Endothelial cell of umbilical vein (primary cell): ENCODE measurements at regions not wholly inside any gene's neighbourhood (a gene's known extent, or its start where the extent isn't known, plus 50 kb on each side); places are given as distances from the start of the nearest gene placed in this dataset. TPM values are rescaled to one million over a fixed set of nuclear protein-coding genes. Genes with fewer than 3 reads are reported as not detected.

ENCODE experiments used
- BruUV-seq: library from RNA; stranded (reverse); fragments of 400-500 nt; replicated peaks from 2 replicates; lab custom pipeline; 2021; lab: Mats Ljungman, UMichigan
- CTCF ChIA-PET: fragments of 300-600, 350-600 bp; sonication (Branson Sonifier 250); formaldehyde crosslinking; loops from one replicate; lab custom pipeline; 2021; ENCODE audit warnings: antibody characterized with exemption, inconsistent platforms; lab: Charles Lee
- POLR2A ChIA-PET: fragments of 300-600, 350-600 bp; sonication (Branson Sonifier 250); formaldehyde crosslinking; loops from one replicate; lab custom pipeline; 2021; ENCODE audit warnings: antibody characterized with exemption, inconsistent platforms; lab: Charles Lee
- DNase-seq: peaks from one replicate; pipeline ENCODE4 v3.0.0-alpha.2; 2011; ENCODE audit warnings: low read depth, low spot score
- FAIRE-seq: peaks from 2 replicates; lab custom pipeline; 2011; peaks lifted over from hg19 to GRCh38; lab: Jason Lieb, UNC
- H2AFZ ChIP-seq: 2 replicates; pipeline ENCODE4 v1.6.0; 2012; ENCODE audit warnings: low read depth, low read length, control low read depth, inconsistent platforms
- H3K27ac ChIP-seq: 2 replicates; pipeline ENCODE4 v1.5.1; 2011; ENCODE audit warnings: low read depth, mild to moderate bottlenecking, control low read depth, low read length, moderate library complexity; ENCODE audit not compliant: insufficient read depth
- H3K27me3 ChIP-seq, 2 experiments: 2 replicates each; pipeline versions ENCODE4 v1.6.0 to v1.6.1; 2011; ENCODE audit warnings: low read length in 2 of 2, mixed read lengths in 1 of 2; ENCODE audit not compliant: control insufficient read depth in 2 of 2, insufficient read depth in 2 of 2
- H3K36me3 ChIP-seq, 2 experiments: 2 replicates in 1 of 2; 3 replicates in 1 of 2; pipeline ENCODE4 v1.5.1; 2011; ENCODE audit warnings: low read length in 2 of 2, mild to moderate bottlenecking in 1 of 2, moderate library complexity in 1 of 2; ENCODE audit not compliant: control insufficient read depth in 2 of 2, insufficient read depth in 2 of 2; ENCODE audit errors: extremely low read depth in 1 of 2
- H3K4me1 ChIP-seq: 3 replicates; pipeline ENCODE4 v1.5.1; 2011; ENCODE audit warnings: mild to moderate bottlenecking, low read length; ENCODE audit not compliant: control insufficient read depth, insufficient read depth; ENCODE audit errors: extremely low read depth
- H3K4me2 ChIP-seq: 2 replicates; pipeline ENCODE4 v1.6.1; 2011; ENCODE audit warnings: low read length, control low read depth, mixed read lengths; ENCODE audit not compliant: insufficient read depth
- H3K4me3 ChIP-seq, 3 experiments: fragments of 200-600 bp in 1 of 3; sonication (generic), shearing (Covaris generic) in 1 of 3; replicated peaks in 1 of 3; 2 replicates each; pipeline ENCODE4 v1.5.1; 2011 to 2016; ENCODE audit warnings: control low read depth in 3 of 3, low read length in 3 of 3, mild to moderate bottlenecking in 2 of 3, inconsistent platforms in 1 of 3, low read depth in 1 of 3, moderate library complexity in 1 of 3; ENCODE audit not compliant: insufficient read depth in 1 of 3
- H3K79me2 ChIP-seq: 2 replicates; pipeline ENCODE4 v1.6.0; 2012; ENCODE audit warnings: low read length, inconsistent platforms; ENCODE audit not compliant: control insufficient read depth, insufficient read depth
- H3K9ac ChIP-seq: replicated peaks from 2 replicates; pipeline ENCODE3; 2011; ENCODE audit warnings: low read length, control low read depth; ENCODE audit not compliant: insufficient read depth; ENCODE audit errors: extremely low read depth
- H3K9me1 ChIP-seq: replicated peaks from 3 replicates; pipeline ENCODE4 v1.6.0; 2011; ENCODE audit warnings: mild to moderate bottlenecking, low read length; ENCODE audit not compliant: control insufficient read depth, insufficient read depth; ENCODE audit errors: extremely low read depth
- H3K9me3 ChIP-seq: replicated peaks from 2 replicates; pipeline ENCODE4 v1.5.1; 2012; ENCODE audit warnings: low read length, inconsistent platforms; ENCODE audit not compliant: control insufficient read depth, insufficient read depth
- H4K20me1 ChIP-seq: replicated peaks from 2 replicates; pipeline ENCODE3; 2011; ENCODE audit warnings: mild to moderate bottlenecking, low read length; ENCODE audit not compliant: control insufficient read depth, insufficient read depth; ENCODE audit errors: extremely low read depth
- CTCF ChIP-seq, 2 donors: IDR thresholded peaks; 1 replicate in 1 of 2; 2 replicates in 1 of 2; pipeline ENCODE4 v1.5.1; 2011; ENCODE audit warnings: low read length in 2 of 2, mild to moderate bottlenecking in 2 of 2, moderate library complexity in 2 of 2, control low read depth in 1 of 2, inconsistent platforms in 1 of 2, low read depth in 1 of 2; ENCODE audit not compliant: insufficient read depth in 1 of 2; ENCODE audit errors: extremely low read depth in 1 of 2
- EZH2 ChIP-seq: IDR thresholded peaks from 2 replicates; pipeline ENCODE4 v1.6.1; 2012; ENCODE audit warnings: borderline replicate concordance, low read depth, mild to moderate bottlenecking, moderate library complexity, low read length, inconsistent platforms; ENCODE audit not compliant: severe bottlenecking
- FOS ChIP-seq: IDR thresholded peaks from 2 replicates; pipeline ENCODE4 v1.6.1; 2011; ENCODE audit warnings: mild to moderate bottlenecking, low read length, moderate library complexity, borderline replicate concordance; ENCODE audit not compliant: insufficient read depth
- GATA2 ChIP-seq: IDR thresholded peaks from 2 replicates; pipeline ENCODE4 v1.7.0; 2011; ENCODE audit warnings: low read depth, mild to moderate bottlenecking, moderate library complexity, mixed read lengths, low read length; ENCODE audit not compliant: insufficient read length, insufficient read depth
- JUN ChIP-seq: IDR thresholded peaks from 2 replicates; pipeline ENCODE4 v1.6.1; 2011; ENCODE audit warnings: borderline replicate concordance, low read depth; ENCODE audit not compliant: insufficient read length, insufficient read depth
- MAX ChIP-seq: IDR thresholded peaks from 2 replicates; pipeline ENCODE4 v1.6.1; 2011; ENCODE audit not compliant: insufficient read depth, insufficient read length
- MYC ChIP-seq: IDR thresholded peaks from one replicate; pipeline ENCODE4 v1.6.1; 2011; ENCODE audit warnings: mild to moderate bottlenecking, low read depth, low read length
- POLR2A ChIP-seq: IDR thresholded peaks from 2 replicates; pipeline ENCODE4 v1.6.1; 2012; ENCODE audit warnings: low read depth, mild to moderate bottlenecking, control low read depth, low read length
- POLR2AphosphoS5 ChIP-seq: IDR thresholded peaks from 2 replicates; pipeline ENCODE4 v1.6.1; 2012; ENCODE audit warnings: low read depth, mild to moderate bottlenecking, control low read depth, low read length, moderate library complexity; ENCODE audit not compliant: insufficient read depth
- dilution Hi-C: fragments of 300-500 bp; cut with MboI; formaldehyde crosslinking; loops from one replicate; pipeline ENCODE4 v1.15.0; 2019; ENCODE audit warnings: low sequenced_read_pairs; ENCODE audit not compliant: extremely low pct_ligation_motif_present
- intact Hi-C: fragments of 100-400 bp; cut with micrococcal nuclease; formaldehyde crosslinking; loops from one replicate; pipeline ENCODE4 v1.10.0; 2022
- small RNA-seq: library from RNA; depleted of rRNA; stranded (forward); fragments of <200 nt; gene quantifications from one replicate; pipeline ENCODE3, GENCODE V24; 2012; ENCODE audit warnings: low replicate concordance, low read depth; ENCODE audit not compliant: insufficient read depth, insufficient read length

DNA sequence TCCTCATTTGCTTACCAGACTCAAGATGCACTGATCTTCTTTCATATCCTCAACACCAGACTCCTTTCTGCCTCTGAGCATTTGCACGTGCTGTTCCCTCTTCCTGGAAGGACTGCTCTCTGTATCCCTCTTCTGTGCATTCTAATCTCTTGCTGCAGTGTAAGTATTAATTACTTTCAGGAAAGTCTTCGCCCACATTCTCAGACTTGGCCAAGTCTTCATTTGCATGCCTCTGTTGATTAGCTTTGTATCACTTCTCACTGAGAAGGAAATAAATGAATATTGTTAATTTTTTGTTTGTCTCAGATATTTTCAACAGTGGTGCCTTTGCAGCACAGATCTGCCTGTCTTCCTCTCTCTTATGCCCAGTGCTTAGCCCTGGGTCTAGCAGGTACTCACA is 50.3 kb upstream of the RAB3GAP2 start:
- Histone ChIP-seq H4K20me1 (no peaks in the 10 kb centered on the region), H3K9me3 (no peaks in the 10 kb centered on the region), H3K4me2 (no peak overlapping the region), H3K4me1 (no peaks in the 10 kb centered on the region), H3K79me2 (no peaks in the 10 kb centered on the region), H3K27me3 (no peaks in the 10 kb centered on the region), H3K9me1 (no peaks in the 10 kb centered on the region), H3K4me3 (no peak overlapping the region), H3K36me3 (no peaks in the 10 kb centered on the region), H3K27ac (no peak overlapping the region), H3K9ac (no peak overlapping the region), H2AFZ (no peak overlapping the region)
- CTCF ChIA-PET = no interaction called here
- no TSS peak for BruUV-seq
- FAIRE-seq (no peak), DNase-seq (no peak)
- intact Hi-C loops = no loop called here
- dilution Hi-C loops = no loop called here
- no peak for TF ChIP-seq CTCF (IDR thresholded peaks at IDR 0.05; ENCODE audit: extremely low read depth in 1 of 2, insufficient read depth in 1 of 2, low read depth in 1 of 2, low read length in 2 of 2)
- no peak for TF ChIP-seq EZH2
- TF ChIP-seq MYC = no peak
- no peak for TF ChIP-seq GATA2
- TF ChIP-seq POLR2AphosphoS5 = no peak
- TF ChIP-seq JUN = no peak
- TF ChIP-seq POLR2A = no peak
- TF ChIP-seq FOS = no peak
- TF ChIP-seq MAX = no peak
- POLR2A ChIA-PET = interaction anchor here (0.7 kb wide), 1 partner anchor 19 kb away, joined by 12 read pairs; no protein-coding TSS in a partner anchor

Small RNA genes lying in the stretch of these regions (small RNA-seq; reads per million reads assigned to genes)
- not detected for gene AC096644.2
